ENCODE measurements at regions not wholly inside any gene's neighbourhood (a gene's known extent, or its start where the extent isn't known, plus 50 kb on each side); places are given as distances from the start of the nearest gene placed in this dataset.

DNA sequence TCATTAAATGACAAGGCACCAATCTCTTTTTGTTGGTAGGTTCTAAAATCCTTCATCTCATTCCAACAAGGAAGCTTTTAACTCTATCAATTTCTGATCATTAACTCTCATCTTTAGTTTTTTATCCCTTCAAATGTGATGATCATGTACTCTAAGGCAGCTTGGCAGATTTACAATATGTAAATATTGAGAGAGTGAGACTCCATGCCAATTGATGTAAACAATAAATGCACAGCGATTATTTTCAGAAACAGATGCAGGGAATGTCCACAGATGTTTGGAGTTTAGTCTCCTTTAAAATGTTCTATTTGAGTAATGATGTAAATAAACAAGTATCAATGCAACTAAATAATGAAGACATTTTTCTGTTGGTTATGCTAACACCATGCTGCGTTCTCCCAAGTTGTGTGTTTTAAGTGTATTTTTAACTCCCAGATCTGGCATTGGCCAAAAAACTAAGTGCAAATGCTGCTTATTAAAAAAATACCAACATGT lies 213.8 kb downstream of the AHR start:
- no peak for DNase-seq (ENCODE audit: low read depth in 4 of 4, low spot score in 1 of 4)

DNA sequence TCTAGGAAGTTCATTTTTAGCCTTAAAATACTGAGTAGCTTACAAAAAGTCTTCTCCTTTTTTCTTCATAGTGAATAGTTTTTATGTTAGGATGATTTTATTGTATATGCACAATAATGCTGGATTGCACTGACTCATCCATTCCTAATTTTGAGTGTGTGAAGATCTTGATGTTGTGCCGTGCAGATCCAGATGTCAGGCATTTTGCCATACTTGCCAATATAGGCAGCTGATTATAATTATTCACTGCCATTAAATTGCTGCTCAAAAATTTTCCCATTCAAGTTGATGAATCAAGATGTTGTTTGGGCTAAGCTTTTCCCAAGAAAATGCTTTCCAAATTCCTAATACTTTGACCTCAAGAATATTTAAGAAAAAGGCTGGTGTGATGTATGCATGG lies 218.3 kb downstream of the AHR start:
- no peak for DNase-seq (ENCODE audit: low read depth in 4 of 4, low spot score in 1 of 4)

DNA sequence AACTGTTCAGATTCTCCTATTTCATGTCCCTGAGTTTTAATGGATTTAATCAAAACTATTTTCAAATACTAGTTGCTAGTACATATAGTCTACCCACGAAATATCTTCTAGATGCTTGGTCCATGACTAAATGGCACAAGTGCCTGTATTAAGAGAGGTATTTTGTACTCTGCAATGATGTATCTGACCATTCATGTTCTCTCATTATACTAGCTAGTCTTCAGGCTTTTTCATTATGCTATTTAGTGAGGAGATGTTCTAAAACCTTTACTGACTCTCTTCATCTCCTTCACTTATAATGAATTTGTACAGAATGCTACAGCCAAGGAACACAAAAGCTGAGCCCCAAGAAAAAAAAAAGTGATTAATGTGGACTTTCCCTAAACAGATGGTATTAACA lies 222.5 kb downstream of the AHR start:
- DNase-seq (ENCODE audit: low read depth in 4 of 4, low spot score in 1 of 4): no peak

DNA sequence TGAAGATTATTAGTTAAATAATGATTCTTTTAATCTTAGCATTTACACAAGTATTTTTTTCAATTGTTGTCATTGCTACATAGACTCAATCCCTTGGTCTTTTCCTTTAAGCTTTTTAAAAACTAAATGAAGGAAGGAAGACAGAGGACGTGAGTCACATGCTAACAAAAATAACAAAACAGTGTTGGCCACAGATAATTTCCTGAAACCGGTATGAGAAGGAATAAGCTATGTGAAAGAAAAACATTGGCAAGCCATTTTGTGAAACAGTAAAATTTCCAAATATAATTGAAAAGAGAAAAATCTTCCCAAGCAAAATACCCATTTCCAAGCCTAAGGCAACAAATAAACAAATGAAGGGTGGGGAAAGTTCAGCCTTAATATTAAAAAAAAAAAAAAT lies 223.0 kb downstream of the AHR start:
- no peak for DNase-seq (ENCODE audit: low read depth in 4 of 4, low spot score in 1 of 4)

DNA sequence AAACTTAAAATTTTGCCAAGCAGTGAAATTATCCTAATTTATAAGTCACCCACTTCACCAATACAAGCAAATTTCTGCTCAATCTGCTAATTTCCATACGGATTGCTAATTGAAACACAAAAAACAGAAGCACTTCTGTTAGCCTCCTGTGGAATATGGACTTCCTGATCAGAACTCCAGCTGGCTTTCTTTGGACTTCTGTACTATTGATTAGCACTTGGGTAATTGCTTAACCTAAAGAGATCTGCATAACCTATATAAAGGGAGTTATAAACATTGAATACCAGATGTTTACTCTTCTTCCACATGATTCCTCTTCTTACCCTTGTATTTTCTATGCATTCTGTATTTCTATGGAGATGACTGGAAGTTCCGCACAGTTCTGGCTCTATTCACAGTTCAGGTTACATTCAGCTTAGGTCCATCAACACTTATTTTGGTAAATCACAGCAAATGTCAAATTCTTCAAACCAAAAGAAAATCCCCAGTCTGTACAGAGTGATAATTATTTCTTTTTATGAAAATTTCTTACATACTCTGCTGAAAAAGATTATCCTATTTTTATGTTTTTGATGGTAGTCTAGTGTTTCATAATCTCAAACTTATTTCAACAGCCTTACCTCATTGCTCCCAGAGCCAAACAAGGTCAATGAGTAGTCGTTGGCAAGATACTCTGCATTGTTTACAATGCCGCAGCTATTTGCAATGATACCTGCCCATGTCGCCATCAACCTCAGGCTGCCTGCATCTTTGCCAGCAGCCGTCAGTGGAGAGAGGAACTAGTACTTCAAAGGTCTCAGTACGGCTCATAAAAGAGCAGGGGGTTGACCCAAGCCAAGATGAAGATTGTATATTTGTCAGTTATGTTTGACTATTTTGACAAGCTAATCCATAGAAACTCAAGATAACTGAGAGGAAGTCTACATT lies 225.6 kb downstream of the AHR start:
- DNase-seq (ENCODE audit: low read depth in 4 of 4, low spot score in 1 of 4): no peak

DNA sequence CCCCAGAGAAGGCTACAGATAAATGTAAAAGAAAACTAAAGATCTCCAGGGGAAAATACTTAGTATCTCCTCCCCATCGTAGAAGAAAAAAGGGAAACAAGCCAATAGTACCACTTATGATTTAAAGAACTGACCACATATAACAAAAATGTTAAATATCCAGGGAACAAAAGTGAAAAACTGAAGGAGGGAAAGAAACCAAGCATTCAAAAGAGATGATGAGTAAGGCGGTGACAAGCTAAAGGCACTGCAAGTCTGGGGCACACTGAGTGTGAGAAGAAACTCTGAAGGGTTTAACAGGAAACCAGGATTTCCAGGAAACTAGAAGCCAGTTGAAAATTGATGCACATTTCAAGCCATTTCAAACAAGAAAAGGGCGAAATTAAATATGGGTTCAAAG lies 226.3 kb downstream of the AHR start:
- no peak for DNase-seq (ENCODE audit: low read depth in 4 of 4, low spot score in 1 of 4)

DNA sequence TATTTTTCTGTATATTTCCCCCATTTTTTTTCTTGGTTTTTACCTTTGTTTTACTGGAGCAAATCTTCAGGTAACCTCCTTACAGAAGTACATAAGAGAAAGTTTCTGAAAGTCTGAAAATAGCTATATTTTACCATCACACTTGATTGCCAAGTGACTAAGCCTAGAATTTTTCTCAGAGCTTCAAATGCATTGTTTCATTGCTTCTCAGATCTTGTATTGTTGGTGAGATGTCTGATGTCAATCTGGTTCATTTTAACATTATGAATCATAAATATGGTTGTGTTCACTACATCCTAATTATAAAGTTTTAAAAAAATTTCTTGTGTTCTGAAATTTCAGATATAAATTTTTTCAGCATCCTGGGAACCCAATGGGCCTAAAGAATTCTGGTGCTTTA lies 228.2 kb downstream of the AHR start:
- DNase-seq (ENCODE audit: low read depth in 4 of 4, low spot score in 1 of 4): no peak

DNA sequence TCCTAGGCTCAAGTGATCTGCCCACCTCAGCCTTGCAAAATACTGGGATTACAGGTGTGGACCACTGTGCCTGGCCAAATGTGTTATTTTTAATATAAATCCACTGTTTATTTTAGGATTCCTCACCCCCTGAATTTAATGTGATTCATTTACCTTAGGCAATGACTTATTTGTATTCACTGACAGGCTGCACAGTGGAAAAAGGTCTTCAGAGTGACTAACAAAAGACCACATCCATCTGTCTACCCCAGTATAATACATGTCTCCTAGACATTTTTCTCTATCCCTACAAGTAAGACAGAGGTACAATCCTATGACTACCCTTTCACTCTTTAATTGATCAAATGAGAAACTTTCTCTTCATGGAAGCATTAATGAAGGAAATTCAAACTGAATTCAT lies 230.2 kb downstream of the AHR start:
- no peak for DNase-seq (ENCODE audit: low read depth in 4 of 4, low spot score in 1 of 4)

DNA sequence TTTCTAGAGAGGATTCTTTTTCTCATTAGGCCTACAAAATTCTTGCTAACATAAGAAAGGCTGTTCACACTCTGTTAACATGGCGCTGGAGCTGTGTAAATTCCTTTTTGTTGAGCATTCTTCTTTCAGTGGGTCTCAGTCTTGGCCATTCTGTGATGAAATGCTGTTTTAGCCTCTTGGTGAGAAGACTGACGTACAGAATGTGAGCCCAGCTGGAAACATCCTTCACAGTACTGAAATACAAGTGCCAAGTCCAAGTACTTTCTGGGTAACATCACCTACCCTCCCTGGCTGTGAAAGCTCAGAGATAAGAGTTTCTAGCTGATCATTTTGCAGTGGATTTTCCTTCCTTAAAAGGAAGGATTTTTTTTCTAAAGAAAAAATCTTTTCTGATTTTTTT lies 231.8 kb downstream of the AHR start:
- no peak for DNase-seq (ENCODE audit: low read depth in 4 of 4, low spot score in 1 of 4)

DNA sequence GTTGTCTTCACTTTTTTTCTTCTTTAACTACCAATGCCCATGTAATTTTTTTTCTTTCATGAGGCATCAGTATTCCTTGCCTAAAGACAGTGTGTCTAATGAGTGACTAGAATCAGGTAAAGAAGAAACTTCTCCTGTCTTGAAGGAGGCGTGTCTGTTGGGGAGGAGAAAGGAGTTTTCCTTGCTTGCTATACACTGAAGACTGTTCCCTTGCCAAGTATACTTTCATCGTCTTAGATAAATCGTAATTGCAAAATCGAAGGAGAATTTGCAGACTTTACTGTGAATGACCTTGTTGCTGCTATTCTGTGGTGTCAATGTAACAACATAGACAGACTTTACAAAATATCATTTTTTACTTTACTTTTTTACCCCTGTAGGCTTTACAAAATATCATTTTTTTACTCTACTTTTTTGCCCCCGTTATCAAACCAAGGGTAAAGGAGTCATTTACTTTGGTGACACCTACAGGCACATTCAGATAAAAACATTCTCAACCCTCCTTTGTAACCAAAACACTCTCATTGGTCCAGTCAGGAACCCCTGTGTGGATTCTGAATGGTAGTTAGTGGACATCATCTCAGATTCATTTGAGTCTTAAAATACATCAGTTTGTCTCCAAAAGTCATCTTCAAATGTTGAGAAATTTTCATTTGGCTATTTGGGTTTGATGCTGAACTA lies 232.4 kb downstream of the AHR start:
- no peak for DNase-seq (ENCODE audit: low read depth in 4 of 4, low spot score in 1 of 4)

DNA sequence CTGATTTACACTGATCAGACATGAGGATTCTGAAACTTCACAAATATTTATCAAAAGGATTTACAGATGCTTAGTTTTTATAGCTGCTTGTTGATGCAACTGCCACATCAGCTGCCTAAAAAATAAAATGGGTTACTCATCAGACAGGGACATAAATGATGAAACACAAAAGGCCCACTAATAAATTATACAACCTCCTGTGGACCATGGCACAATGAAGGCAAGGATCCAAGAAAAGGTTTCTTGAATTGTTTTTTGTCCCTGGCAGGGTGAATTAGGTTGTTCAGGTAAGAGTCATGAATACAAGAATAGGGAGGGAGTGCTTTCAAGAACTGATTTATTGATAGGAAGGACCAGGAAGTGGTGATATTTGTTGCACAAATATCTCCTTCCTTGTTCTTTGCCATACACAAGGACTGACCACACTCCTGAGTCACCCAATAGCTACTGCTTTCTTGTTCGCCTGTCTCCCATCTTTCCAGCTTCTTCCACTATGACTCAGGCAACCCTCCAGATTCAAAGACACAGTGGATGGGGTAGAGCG lies 234.5 kb downstream of the AHR start:
- no peak for DNase-seq (ENCODE audit: low read depth in 4 of 4, low spot score in 1 of 4)

DNA sequence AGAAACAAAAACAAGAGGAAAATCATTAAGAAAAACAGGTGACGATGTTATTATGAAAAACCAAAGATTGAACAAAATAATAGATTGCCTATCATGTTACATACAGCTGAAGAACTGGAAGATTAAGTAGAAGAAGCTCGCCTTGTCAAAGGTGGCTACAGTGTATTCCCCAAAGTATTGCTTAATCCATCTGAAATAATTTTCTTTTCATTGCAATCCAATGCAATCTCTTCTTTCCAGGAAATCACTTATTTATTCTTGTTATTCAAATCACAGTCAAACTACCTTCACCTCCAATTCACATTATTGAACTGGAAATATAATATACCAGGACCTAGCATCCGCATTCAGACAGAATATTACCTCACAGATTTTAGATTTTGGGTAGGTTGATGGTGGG lies 235.9 kb downstream of the AHR start:
- DNase-seq (ENCODE audit: low read depth in 4 of 4, low spot score in 1 of 4): no peak

DNA sequence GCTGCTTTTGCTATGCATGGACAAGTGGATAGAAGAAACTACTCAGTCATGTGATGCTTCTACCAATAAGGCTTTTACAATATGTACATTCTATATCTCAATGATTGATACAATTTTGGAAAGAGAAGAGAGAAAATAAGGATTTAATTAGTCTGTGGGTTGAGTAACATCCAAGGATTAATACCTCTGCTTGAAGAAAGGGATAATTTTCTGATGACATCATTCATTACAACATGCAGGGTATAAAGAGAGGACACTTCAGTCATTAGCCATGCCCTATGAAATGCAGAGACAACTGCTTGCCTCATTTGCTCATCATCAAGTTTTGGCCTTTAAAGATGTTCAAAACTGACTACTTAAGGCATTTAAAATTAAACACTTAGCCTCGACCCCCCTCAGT lies 237.3 kb downstream of the AHR start:
- DNase-seq (ENCODE audit: low read depth in 4 of 4, low spot score in 1 of 4): no peak

DNA sequence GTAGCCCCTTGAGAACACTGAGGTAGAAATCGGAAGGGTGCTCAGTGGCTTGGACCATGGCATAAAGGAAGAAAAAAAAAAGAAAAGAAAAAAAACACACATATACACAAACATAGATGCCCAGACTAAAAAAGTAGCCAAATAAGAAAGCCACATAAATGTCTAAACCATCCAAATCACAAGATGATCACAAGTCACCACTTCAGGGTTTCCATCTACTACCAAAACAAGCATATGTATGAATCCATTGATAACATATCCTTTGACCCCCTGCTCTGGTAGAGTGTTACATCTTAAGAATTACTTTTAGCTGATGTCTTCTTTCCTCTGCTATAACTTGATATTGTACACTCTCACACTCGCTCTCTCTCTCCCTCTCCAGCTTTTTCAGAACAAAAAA lies 245.9 kb downstream of the AHR start:
- no peak for DNase-seq (ENCODE audit: low read depth in 4 of 4, low spot score in 1 of 4)

DNA sequence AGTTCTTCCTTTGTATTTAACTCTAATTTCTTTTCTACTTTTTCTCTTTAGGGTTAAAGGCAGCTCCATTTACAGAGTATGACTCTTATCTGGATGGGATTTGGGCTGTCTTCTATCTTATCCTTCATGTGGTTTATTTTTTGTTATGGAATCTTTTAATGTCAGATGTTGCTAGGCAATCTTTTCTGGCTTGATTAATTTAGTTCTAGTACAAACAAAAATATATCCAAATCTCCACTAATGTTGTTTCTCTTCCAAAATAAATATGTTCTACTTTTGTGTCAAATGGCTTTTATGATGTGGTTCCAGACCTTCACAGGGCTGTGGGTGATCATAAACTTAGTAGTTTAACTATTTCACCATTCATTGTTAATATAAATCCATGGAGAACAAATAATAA lies 246.9 kb downstream of the AHR start:
- no peak for DNase-seq (ENCODE audit: low read depth in 4 of 4, low spot score in 1 of 4)

DNA sequence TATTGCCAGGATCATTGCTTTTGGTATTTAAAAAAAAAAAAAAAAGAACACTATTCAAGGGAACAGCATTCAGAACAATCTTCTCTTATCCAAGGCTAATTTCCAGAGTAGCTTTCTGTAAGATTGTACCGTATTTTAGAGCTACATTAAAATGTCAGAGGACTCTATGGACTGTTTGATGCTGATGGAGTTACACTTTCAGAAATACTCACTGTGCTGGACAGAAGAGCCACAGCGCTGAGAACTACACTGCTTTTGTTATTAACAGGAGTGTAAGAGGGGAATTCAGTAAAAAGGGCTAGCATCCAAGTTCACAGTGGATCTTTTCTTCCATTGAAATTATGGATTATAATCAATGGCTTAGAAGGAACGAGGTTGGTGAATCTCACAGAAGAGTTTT lies 247.7 kb downstream of the AHR start:
- DNase-seq (ENCODE audit: low read depth in 4 of 4, low spot score in 1 of 4): no peak

DNA sequence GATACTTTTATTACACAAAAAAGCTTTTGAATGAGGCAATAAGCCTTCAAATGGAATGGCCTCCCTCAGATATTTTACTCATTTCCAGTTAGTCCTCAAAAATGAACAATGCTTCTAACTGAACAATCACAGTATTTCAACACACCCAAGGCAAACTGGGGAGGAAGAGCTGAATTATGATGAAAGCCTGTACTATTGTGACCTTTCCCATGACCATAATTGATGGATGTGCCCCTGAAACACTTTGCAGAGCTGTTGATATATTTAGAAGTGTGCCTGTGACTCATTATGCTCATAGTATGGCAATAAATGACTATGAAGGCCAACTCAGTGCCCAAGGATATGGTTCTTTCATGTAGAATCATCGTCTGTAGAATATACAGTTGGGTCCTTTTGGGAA lies 248.1 kb downstream of the AHR start:
- no peak for DNase-seq (ENCODE audit: low read depth in 4 of 4, low spot score in 1 of 4)

DNA sequence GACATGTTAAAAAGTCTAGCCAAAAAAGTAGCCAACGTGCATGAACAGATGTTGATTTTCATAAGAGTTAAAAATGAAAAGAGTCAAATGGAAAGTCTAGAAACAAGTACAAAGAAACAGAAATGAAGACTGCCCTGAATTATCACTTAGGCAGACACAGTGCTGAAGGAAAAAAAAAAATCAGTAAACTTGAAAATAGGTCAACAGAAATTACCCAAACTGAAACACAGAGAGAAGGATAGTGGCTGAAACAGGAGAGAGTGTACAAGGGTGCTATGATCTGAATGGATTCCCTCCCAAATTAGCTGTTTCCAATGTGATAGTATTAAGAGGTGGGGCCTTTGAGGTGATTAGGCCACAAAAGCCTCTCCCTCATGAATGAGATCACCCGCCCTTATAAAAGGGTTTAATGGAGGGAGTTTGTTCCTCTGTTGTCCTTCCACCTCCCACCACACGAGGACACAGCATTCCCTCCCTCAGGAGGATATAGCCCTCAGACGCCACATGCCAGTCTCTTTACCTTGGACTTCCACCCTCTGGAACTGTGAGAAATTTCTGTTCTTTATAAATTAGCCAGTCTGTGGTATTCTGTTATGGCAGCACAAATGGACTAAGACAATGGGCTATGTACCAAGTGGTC lies 249.7 kb downstream of the AHR start:
- no peak for DNase-seq (ENCODE audit: low read depth in 4 of 4, low spot score in 1 of 4)

DNA sequence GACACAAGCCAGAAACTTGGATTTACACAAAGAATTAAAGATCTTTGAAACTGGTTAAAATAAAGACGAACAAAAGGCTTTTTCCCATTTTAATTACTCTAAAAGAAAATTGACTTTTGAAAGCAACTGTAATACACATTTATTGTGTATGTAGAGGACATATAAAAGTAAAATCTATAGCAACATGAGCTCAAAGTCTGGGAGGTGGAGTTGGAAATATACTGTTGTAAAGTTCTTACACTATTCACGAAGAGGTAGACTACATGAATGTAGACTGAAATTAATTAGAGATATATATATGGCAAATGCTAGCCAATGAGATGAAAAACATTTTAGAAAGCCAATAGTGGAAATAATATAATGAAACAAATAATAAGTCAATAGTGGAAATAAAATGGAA lies 251.0 kb downstream of the AHR start:
- no peak for DNase-seq (ENCODE audit: low read depth in 4 of 4, low spot score in 1 of 4)

DNA sequence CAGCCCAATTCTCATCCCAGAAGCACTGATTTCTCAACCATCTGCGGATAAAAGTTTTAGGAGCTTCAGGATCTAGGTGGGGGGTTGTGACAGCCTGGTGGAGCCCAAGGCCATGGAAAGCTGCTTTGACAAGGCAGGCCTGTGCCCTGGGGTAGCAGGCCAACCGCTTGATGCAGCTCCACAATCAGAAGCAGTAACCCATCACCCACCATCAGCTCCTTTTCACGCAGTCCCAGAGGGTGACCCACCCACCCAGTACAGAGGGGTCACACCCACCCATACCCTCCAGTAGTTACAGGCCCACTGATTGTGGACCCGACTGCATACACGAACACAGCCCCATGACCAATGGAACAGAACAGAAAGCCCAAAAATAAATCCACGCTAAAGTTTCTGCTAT lies 253.9 kb downstream of the AHR start:
- DNase-seq (ENCODE audit: low read depth in 4 of 4, low spot score in 1 of 4): no peak

DNA sequence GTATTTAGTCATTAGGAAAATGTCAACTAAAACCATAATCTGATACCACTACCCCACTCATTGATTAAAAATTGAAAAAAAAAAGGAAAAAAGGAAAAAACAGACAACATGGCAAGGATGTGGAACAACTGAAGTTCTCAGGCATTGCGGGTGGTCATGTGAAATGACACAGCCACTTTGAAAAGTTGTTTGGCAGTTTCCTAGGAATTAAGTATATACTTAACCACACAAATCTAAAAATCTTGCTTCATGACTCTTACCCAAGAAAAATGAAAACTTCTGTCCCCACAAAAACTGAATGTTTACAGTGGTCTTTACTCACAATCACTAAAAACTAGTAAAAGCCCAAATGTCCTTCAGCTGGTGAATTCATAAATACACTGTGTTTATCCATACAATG lies 254.5 kb downstream of the AHR start:
- no peak for DNase-seq (ENCODE audit: low read depth in 4 of 4, low spot score in 1 of 4)
